HepG2 (cell line): ENCODE measurements at regions not wholly inside any gene's neighbourhood (a gene's known extent, or its start where the extent isn't known, plus 50 kb on each side); places are given as distances from the start of the nearest gene placed in this dataset.

Source experiments
- ATAC-seq: fragments of 200-7000 bp; cut with Tn5 transposase; 3 replicates; pipeline ENCODE4 v1.9.1; 2020; ENCODE audit warnings: mild to moderate bottlenecking, moderate library complexity
- BruUV-seq: library from RNA; stranded (reverse); fragments of 400-500 nt; replicated peaks from 2 replicates; lab custom pipeline; 2021; lab: Mats Ljungman, UMichigan
- CTCF ChIA-PET: fragments of 300-600 bp; formaldehyde crosslinking; extraction: SDS; loops from one replicate; lab custom pipeline; 2021; ENCODE audit warnings: low total read pairs, inconsistent platforms, low intra/inter-chr PET ratio; lab: Yijun Ruan, JAX
- POLR2A ChIA-PET: fragments of 350-600 bp; sonication (Branson Sonifier 250); formaldehyde crosslinking; loops from one replicate; lab custom pipeline; 2020; ENCODE audit warnings: antibody characterized with exemption, inconsistent platforms; lab: Yijun Ruan, JAX
- DNase-seq: peaks from one replicate; pipeline ENCODE4 v3.0.0-alpha.2; 2015; ENCODE audit warnings: low spot score
- FAIRE-seq: peaks from 3 replicates; lab custom pipeline; 2011; peaks lifted over from hg19 to GRCh38; lab: Jason Lieb, UNC
- H2AFZ ChIP-seq: one replicate; pipeline ENCODE4 v1.6.1; 2011; ENCODE audit warnings: low read length, inconsistent platforms
- H3K27ac ChIP-seq: fragments of 300-600 bp; 3 replicates; pipeline ENCODE4 v1.8.0; 2011; ENCODE audit warnings: mixed run types, mild to moderate bottlenecking, mixed read lengths, low read length, inconsistent platforms; ENCODE audit not compliant: insufficient read depth; ENCODE audit errors: extremely low read length
- H3K27me3 ChIP-seq, 2 experiments: fragments of 200-600 bp in 1 of 2; 2 replicates in 1 of 2; 3 replicates in 1 of 2; pipeline versions ENCODE4 v1.6.0 to v1.8.0; 2011; ENCODE audit warnings: low read length in 2 of 2, mild to moderate bottlenecking in 2 of 2, moderate library complexity in 2 of 2, inconsistent platforms in 1 of 2; ENCODE audit not compliant: insufficient read depth in 2 of 2, control insufficient read depth in 1 of 2
- H3K36me3 ChIP-seq, 2 experiments: fragments of 200-600 bp in 1 of 2; replicated peaks in 1 of 2; 2 replicates in 1 of 2; 3 replicates in 1 of 2; pipeline versions ENCODE4 v1.5.1 to v1.8.0; 2011; ENCODE audit warnings: low read length in 2 of 2, inconsistent platforms in 1 of 2; ENCODE audit not compliant: insufficient read depth in 2 of 2, control insufficient read depth in 1 of 2
- H3K4me1 ChIP-seq: 2 replicates; pipeline ENCODE4 v1.5.1; 2012; ENCODE audit warnings: low read length, inconsistent platforms; ENCODE audit not compliant: insufficient read depth
- H3K4me2 ChIP-seq: 2 replicates; pipeline ENCODE4 v1.6.0; 2011; ENCODE audit warnings: low read depth, low read length, inconsistent platforms
- H3K4me3 ChIP-seq, 3 experiments: fragments of 200-600 bp in 1 of 3; sonication (generic), shearing (Covaris generic) in 1 of 3; replicated peaks in 1 of 3; 2 replicates each; pipeline ENCODE4 v1.5.1; 2011 to 2016; ENCODE audit warnings: low read length in 3 of 3, inconsistent platforms in 2 of 3, low read depth in 2 of 3, mild to moderate bottlenecking in 2 of 3, control low read depth in 1 of 3, mixed read lengths in 1 of 3; ENCODE audit not compliant: insufficient read depth in 1 of 3
- H3K79me2 ChIP-seq: one replicate; pipeline ENCODE4 v1.6.1; 2011; ENCODE audit warnings: low read length, inconsistent platforms; ENCODE audit not compliant: insufficient read depth
- H3K9ac ChIP-seq: 2 replicates; pipeline ENCODE4 v1.6.0; 2011; ENCODE audit warnings: mild to moderate bottlenecking, low read depth, low read length, inconsistent platforms; ENCODE audit not compliant: insufficient read depth
- H3K9me3 ChIP-seq: 2 replicates; pipeline ENCODE4 v1.5.1; 2012; ENCODE audit warnings: mild to moderate bottlenecking, low read length
- H4K20me1 ChIP-seq: 2 replicates; pipeline ENCODE4 v1.6.0; 2011; ENCODE audit warnings: inconsistent platforms, mild to moderate bottlenecking, low read length, moderate library complexity; ENCODE audit not compliant: insufficient read depth
- ELF3 ChIP-seq: IDR thresholded peaks from 2 replicates; pipeline ENCODE4 v1.6.1; 2016; ENCODE audit warnings: missing genetic modification reagents, missing compliant biosample characterization
- FLYWCH1 ChIP-seq: sonication (generic); formaldehyde crosslinking; IDR thresholded peaks from 2 replicates; pipeline ENCODE4 v1.8.1; 2023; ENCODE audit warnings: mild to moderate bottlenecking, missing genetic modification reagents
- ZNF839 ChIP-seq: sonication (generic); formaldehyde crosslinking; IDR thresholded peaks from 2 replicates; pipeline ENCODE4 v1.4.0; 2020; ENCODE audit warnings: missing genetic modification reagents, mild to moderate bottlenecking, borderline replicate concordance
- WGBS: methylation state at CpG from one replicate; pipeline ENCODE4 v1.1.6; 2017; ENCODE audit warnings: low lambda C conversion rate; 5-methylcytosine and 5-hydroxymethylcytosine counted together
- in situ Hi-C: cut with HindIII; loops from 2 replicates; pipeline ENCODE4 v1.10.0; 2017; ENCODE audit warnings: low pct_unique_long_range_greater_than_20kb; ENCODE audit not compliant: extremely low pct_ligation_motif_present
- intact Hi-C: fragments of 100-400 bp; cut with micrococcal nuclease; formaldehyde crosslinking; loops from one replicate; pipeline ENCODE4 v1.10.0; 2022; ENCODE audit not compliant: unreplicated experiment

GRCh38 chr3:194285024-194285849 lies 65.9 kb downstream of the CPN2 start:
- H3K4me3 ChIP-seq = no peak overlapping the region
- H3K27ac ChIP-seq = no peak overlapping the region
- H3K4me2 ChIP-seq = no peak overlapping the region
- ATAC-seq = no peak
- FAIRE-seq = no peak
- H3K79me2 ChIP-seq = no peaks in the 10 kb centered on the region
- H3K36me3 ChIP-seq = no peaks in the 10 kb centered on the region
- no TSS peak for BruUV-seq
- DNase-seq = no peak
- intact Hi-C loops = no loop called here
- POLR2A ChIA-PET = no interaction called here
- no peak for TF ChIP-seq ZNF839 (CRISPR knock-in tag)
- no peaks in the 10 kb centered on the region for H3K9me3 ChIP-seq
- WGBS = 46% methylated on average over 16 of the region's 16 CpGs
- CTCF ChIA-PET = no interaction called here
- no peak overlapping the region for H3K9ac ChIP-seq
- H3K27me3 ChIP-seq = peaks cover 2 to 65% of the 10 kb centered on the region in 2 experiments
- no peaks in the 10 kb centered on the region for H3K4me1 ChIP-seq
- no peaks in the 10 kb centered on the region for H4K20me1 ChIP-seq
- H2AFZ ChIP-seq = no peak overlapping the region
- in situ Hi-C loops = no loop called here

GRCh38 chr3:194285850-194286197 lies 65.3 kb downstream of the CPN2 start:
- in situ Hi-C loops (no loop called here), intact Hi-C loops (no loop called here)
- no peak for TF ChIP-seq FLYWCH1
- TF ChIP-seq ELF3 (CRISPR knock-in tag) = no peak
- DNase-seq (no peak), ATAC-seq (no peak), FAIRE-seq (no peak)
- no peak overlapping the region for H3K9ac ChIP-seq
- 49% methylated on average over 2 of the region's 2 CpGs for WGBS
- ChIA-PET CTCF (no interaction called here), POLR2A (no interaction called here)
- H3K79me2 ChIP-seq = no peaks in the 10 kb centered on the region
- no peaks in the 10 kb centered on the region for H3K36me3 ChIP-seq
- no peak overlapping the region for H3K4me2 ChIP-seq
- H3K27me3 ChIP-seq = peaks cover 2 to 62% of the 10 kb centered on the region in 2 experiments
- no peaks in the 10 kb centered on the region for H3K9me3 ChIP-seq
- no peaks in the 10 kb centered on the region for H3K4me1 ChIP-seq
- no peak overlapping the region for H2AFZ ChIP-seq
- no TSS peak for BruUV-seq
- H4K20me1 ChIP-seq = no peaks in the 10 kb centered on the region
- H3K27ac ChIP-seq = no peak overlapping the region
- no peak overlapping the region for H3K4me3 ChIP-seq
